ENCODE measurements at regions not wholly inside any gene's neighbourhood (a gene's known extent, or its start where the extent isn't known, plus 50 kb on each side); places are given as distances from the start of the nearest gene placed in this dataset.

DNA sequence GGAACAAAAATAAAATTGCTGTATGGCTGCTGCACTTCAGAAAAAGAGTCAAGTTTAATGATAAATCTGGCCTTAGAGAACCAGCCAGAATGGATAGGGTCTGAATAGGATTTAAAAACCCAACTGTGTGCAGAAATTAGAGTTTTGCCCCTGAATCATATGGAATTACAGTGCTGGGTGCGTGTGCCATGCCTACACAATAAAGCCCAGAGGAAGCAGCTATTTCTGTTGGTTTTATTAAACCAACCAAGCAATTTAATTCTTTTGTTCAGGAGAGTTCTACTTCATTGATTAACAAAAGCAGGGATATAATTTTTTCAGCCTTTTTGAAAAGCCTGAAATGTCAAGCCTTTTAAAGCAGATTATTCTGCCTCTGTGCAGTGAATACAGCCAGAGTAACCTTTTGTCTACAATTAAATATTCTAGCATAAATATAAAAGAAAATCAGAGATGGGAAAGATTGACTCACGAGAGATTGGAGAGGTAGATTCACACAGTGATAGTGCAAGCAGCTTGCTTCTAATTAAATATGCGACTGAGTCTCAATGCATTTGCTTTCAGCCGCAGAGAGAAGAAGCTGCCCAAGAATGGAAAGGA, 66.7 kb upstream of the DNAJC19 start:
- Histone ChIP-seq H3K36me3 (ENCODE audit: control insufficient read depth in 2 of 2, insufficient read depth in 2 of 2, low read length in 2 of 2) (no peaks in the 10 kb centered on the region), H3K27me3 (ENCODE audit: control insufficient read depth in 1 of 2, insufficient read depth in 2 of 2, low read length in 2 of 2) (no peaks in the 10 kb centered on the region), H3K9me3 (ENCODE audit: control insufficient read depth in 2 of 2, low read length in 2 of 2) (no peaks in the 10 kb centered on the region), H3K9ac (ENCODE audit: low read length in 2 of 2) (no peak overlapping the region), H3K4me3 (ENCODE audit: low read length in 2 of 2) (no peak overlapping the region), H3K4me1 (ENCODE audit: control insufficient read depth, insufficient read depth, low read length) (no peaks in the 10 kb centered on the region), H3K27ac (ENCODE audit: low read length) (no peak overlapping the region)

DNA sequence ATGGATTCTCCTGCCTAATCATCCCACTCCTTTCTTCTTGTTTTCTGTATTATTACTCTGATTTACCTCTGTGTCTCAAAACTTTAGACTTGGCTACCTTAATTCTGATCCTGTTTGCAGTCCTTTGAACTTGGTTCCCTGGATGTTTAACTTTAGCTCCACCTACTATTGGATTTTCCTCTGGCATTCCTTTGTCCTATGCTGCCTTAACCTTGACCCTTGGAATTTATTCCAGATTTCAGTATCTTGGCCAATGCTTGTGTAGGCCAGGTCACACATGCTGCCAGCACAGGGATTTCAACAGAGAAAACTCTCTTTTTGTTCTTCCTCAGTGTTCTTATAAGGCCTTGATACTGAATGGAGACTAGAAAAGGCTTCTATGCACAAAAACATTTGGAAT, 65.0 kb upstream of the DNAJC19 start:
- no peaks in the 10 kb centered on the region for H3K9me3 ChIP-seq (ENCODE audit: control insufficient read depth in 2 of 2, low read length in 2 of 2)
- H3K9ac ChIP-seq (ENCODE audit: low read length in 2 of 2) = no peak overlapping the region
- H3K36me3 ChIP-seq (ENCODE audit: control insufficient read depth in 2 of 2, insufficient read depth in 2 of 2, low read length in 2 of 2) = no peaks in the 10 kb centered on the region
- H3K27me3 ChIP-seq (ENCODE audit: control insufficient read depth in 1 of 2, insufficient read depth in 2 of 2, low read length in 2 of 2) = no peaks in the 10 kb centered on the region
- no peak overlapping the region for H3K4me3 ChIP-seq (ENCODE audit: low read length in 2 of 2)
- no peaks in the 10 kb centered on the region for H3K4me1 ChIP-seq (ENCODE audit: control insufficient read depth, insufficient read depth, low read length)
- H3K27ac ChIP-seq (ENCODE audit: low read length) = no peak overlapping the region

- no peaks in the 10 kb centered on the region for H3K9me3 ChIP-seq (ENCODE audit: control insufficient read depth in 2 of 2, low read length in 2 of 2)
- H3K4me3 ChIP-seq (ENCODE audit: low read length in 2 of 2) = no peak overlapping the region
- no peak overlapping the region for H3K9ac ChIP-seq (ENCODE audit: low read length in 2 of 2)
- H3K4me1 ChIP-seq (ENCODE audit: control insufficient read depth, insufficient read depth, low read length) = no peaks in the 10 kb centered on the region
- no peaks in the 10 kb centered on the region for H3K27me3 ChIP-seq (ENCODE audit: control insufficient read depth in 1 of 2, insufficient read depth in 2 of 2, low read length in 2 of 2)
- H3K36me3 ChIP-seq (ENCODE audit: control insufficient read depth in 2 of 2, insufficient read depth in 2 of 2, low read length in 2 of 2) = no peaks in the 10 kb centered on the region
- H3K27ac ChIP-seq (ENCODE audit: low read length) = no peak overlapping the region
Measured at GRCh38 chr3:181052256-181052655, 62.7 kb upstream of the DNAJC19 start.

DNA sequence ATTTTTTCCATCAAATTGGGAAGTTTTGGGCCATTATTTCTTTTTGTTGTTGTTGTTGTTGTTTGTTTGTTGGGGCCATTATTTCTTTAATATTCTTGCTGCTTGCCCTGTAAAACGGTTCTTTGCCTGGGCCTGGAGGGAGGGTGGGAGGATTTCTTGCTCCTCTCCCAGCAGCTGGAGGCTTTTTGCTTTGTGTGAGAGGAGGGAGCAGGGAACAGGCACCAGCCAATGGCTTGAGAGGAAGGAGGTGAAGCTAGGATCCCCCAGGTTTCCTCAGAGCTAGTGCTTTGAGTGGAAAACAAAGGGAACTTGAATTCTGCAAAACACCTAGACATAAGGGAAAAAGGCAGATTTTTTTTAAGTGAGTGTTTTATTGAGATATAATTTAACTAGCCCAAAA, 61.2 kb upstream of the DNAJC19 start:
- H3K27ac ChIP-seq (ENCODE audit: low read length) = no peak overlapping the region
- no peaks in the 10 kb centered on the region for H3K36me3 ChIP-seq (ENCODE audit: control insufficient read depth in 2 of 2, insufficient read depth in 2 of 2, low read length in 2 of 2)

DNA sequence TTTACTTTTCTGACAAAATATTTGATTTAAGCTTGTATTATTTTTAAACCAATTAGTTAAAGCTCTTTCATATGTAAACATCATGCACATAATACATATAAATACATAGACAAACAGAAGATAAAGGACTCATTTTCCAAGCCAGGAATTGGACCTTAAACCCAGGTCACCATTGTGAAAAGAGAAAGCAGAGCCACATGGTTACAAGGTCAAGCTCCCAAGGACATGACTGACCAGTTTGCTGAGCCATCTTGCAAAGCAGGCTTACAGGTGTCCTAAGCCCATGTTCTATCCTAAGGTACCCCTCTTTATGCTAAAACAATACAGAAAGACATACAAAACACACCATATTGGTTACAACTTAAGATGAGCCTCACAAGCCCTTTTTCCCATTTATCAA, 50.5 kb upstream of the DNAJC19 start:
- Histone ChIP-seq H3K27me3 (ENCODE audit: control insufficient read depth in 1 of 2, insufficient read depth in 2 of 2, low read length in 2 of 2) (no peaks in the 10 kb centered on the region), H3K4me3 (ENCODE audit: low read length in 2 of 2) (no peak overlapping the region), H3K9me3 (ENCODE audit: control insufficient read depth in 2 of 2, low read length in 2 of 2) (no peaks in the 10 kb centered on the region), H3K36me3 (ENCODE audit: control insufficient read depth in 2 of 2, insufficient read depth in 2 of 2, low read length in 2 of 2) (no peaks in the 10 kb centered on the region), H3K9ac (ENCODE audit: low read length in 2 of 2) (no peak overlapping the region), H3K27ac (ENCODE audit: low read length) (no peak overlapping the region), H3K4me1 (ENCODE audit: control insufficient read depth, insufficient read depth, low read length) (no peaks in the 10 kb centered on the region)

More for the DNA sequence above, 61.2 kb upstream of the DNAJC19 start:
- no peaks in the 10 kb centered on the region for H3K27me3 ChIP-seq (ENCODE audit: control insufficient read depth in 1 of 2, insufficient read depth in 2 of 2, low read length in 2 of 2)
- no peak overlapping the region for H3K9ac ChIP-seq (ENCODE audit: low read length in 2 of 2)
- H3K9me3 ChIP-seq (ENCODE audit: control insufficient read depth in 2 of 2, low read length in 2 of 2) = peaks cover 0 to 3% of the 10 kb centered on the region in 2 donors
- H3K4me3 ChIP-seq (ENCODE audit: low read length in 2 of 2) = no peak overlapping the region
- no peaks in the 10 kb centered on the region for H3K4me1 ChIP-seq (ENCODE audit: control insufficient read depth, insufficient read depth, low read length)

Measured in stomach smooth muscle (tissue), 2 donors.